ENCODE measurements at regions not wholly inside any gene's neighbourhood (a gene's known extent, or its start where the extent isn't known, plus 50 kb on each side); places are given as distances from the start of the nearest gene placed in this dataset.
"Not testable (repeated sequence)": the region's sequence is repeated elsewhere in the genome, so short reads cannot be mapped to it uniquely, and the experiment has no call there.

GRCh38 chr6:27816906-27817305 lies 95.3 kb downstream of the OR2B2 start:
- TF ChIP-seq JUND (IDR thresholded peaks at IDR 0.05; ENCODE audit: low read depth): no peak
- no peak for DNase-seq (ENCODE audit: low read depth in 1 of 2, low spot score in 1 of 2)
- in situ Hi-C loops (cut with HindIII; ENCODE audit: low pct_unique_long_range_greater_than_20kb, low sequenced_read_pairs): no loop called here

GRCh38 chr6:27814665-27815424 lies 97.4 kb downstream of the OR2B2 start:
- no peak for TF ChIP-seq JUND (IDR thresholded peaks at IDR 0.05; ENCODE audit: low read depth)
- in situ Hi-C loops (cut with HindIII; ENCODE audit: low pct_unique_long_range_greater_than_20kb, low sequenced_read_pairs): no loop called here

GRCh38 chr6:27814415-27814664 lies 97.9 kb downstream of the OR2B2 start:
- in situ Hi-C loops (cut with HindIII; ENCODE audit: low pct_unique_long_range_greater_than_20kb, low sequenced_read_pairs); DNase-seq (ENCODE audit: low read depth in 1 of 2, low spot score in 1 of 2): not testable (repeated sequence)

More at GRCh38 chr6:27814665-27815424, 97.4 kb downstream of the OR2B2 start:
- peak in 1 of 2 experiments; percentile 98 for DNase-seq (ENCODE audit: low read depth in 1 of 2, low spot score in 1 of 2)

- in situ Hi-C loops (cut with HindIII; ENCODE audit: low pct_unique_long_range_greater_than_20kb, low sequenced_read_pairs): no loop called here
- DNase-seq (ENCODE audit: low read depth in 1 of 2, low spot score in 1 of 2): no peak
- no peak for TF ChIP-seq JUND (IDR thresholded peaks at IDR 0.05; ENCODE audit: low read depth)
These were observed 99.2 kb downstream of the OR2B2 start for GRCh38 chr6:27812805-27813492.

GRCh38 chr6:27812078-27812804 lies 100.0 kb downstream of the OR2B2 start:
- no peak for DNase-seq (ENCODE audit: low read depth in 1 of 2, low spot score in 1 of 2)
- TF ChIP-seq JUND (IDR thresholded peaks at IDR 0.05; ENCODE audit: low read depth): no peak
- in situ Hi-C loops (cut with HindIII; ENCODE audit: low pct_unique_long_range_greater_than_20kb, low sequenced_read_pairs): no loop called here

- no peak for DNase-seq (ENCODE audit: low read depth in 1 of 2, low spot score in 1 of 2)
- in situ Hi-C loops (cut with HindIII; ENCODE audit: low pct_unique_long_range_greater_than_20kb, low sequenced_read_pairs): no loop called here
- TF ChIP-seq JUND (IDR thresholded peaks at IDR 0.05; ENCODE audit: low read depth): no peak
These were observed 100.8 kb downstream of the OR2B2 start for GRCh38 chr6:27811451-27811772.

- no peak for TF ChIP-seq JUND (IDR thresholded peaks at IDR 0.05; ENCODE audit: low read depth)
- in situ Hi-C loops (cut with HindIII; ENCODE audit: low pct_unique_long_range_greater_than_20kb, low sequenced_read_pairs): no loop called here
- peak in 1 of 2 experiments; percentile 12 for DNase-seq (ENCODE audit: low read depth in 1 of 2, low spot score in 1 of 2)
These were observed 101.3 kb downstream of the OR2B2 start for GRCh38 chr6:27810768-27811450.

GRCh38 chr6:27809939-27810767 lies 102.0 kb downstream of the OR2B2 start:
- DNase-seq (ENCODE audit: low read depth in 1 of 2, low spot score in 1 of 2): peak; percentile 89 to 98
- TF ChIP-seq JUND (IDR thresholded peaks at IDR 0.05; ENCODE audit: low read depth): no peak

GRCh38 chr6:27809067-27809938 lies 102.9 kb downstream of the OR2B2 start:
- no peak for DNase-seq (ENCODE audit: low read depth in 1 of 2, low spot score in 1 of 2)
- in situ Hi-C loops (cut with HindIII; ENCODE audit: low pct_unique_long_range_greater_than_20kb, low sequenced_read_pairs): no loop called here

More at GRCh38 chr6:27809939-27810767, 102.0 kb downstream of the OR2B2 start:
- in situ Hi-C loops (cut with HindIII; ENCODE audit: low pct_unique_long_range_greater_than_20kb, low sequenced_read_pairs): no loop called here

GRCh38 chr6:27808242-27809066 lies 103.7 kb downstream of the OR2B2 start:
- peak in 1 of 2 experiments; percentile 58 for DNase-seq (ENCODE audit: low read depth in 1 of 2, low spot score in 1 of 2)
- in situ Hi-C loops (cut with HindIII; ENCODE audit: low pct_unique_long_range_greater_than_20kb, low sequenced_read_pairs): not testable (repeated sequence)

More at GRCh38 chr6:27809067-27809938, 102.9 kb downstream of the OR2B2 start:
- no peak for TF ChIP-seq JUND (IDR thresholded peaks at IDR 0.05; ENCODE audit: low read depth)

GRCh38 chr6:27807441-27808241 lies 104.6 kb downstream of the OR2B2 start:
- peak; percentile 91 to 99 for DNase-seq (ENCODE audit: low read depth in 1 of 2, low spot score in 1 of 2)
- in situ Hi-C loops (cut with HindIII; ENCODE audit: low pct_unique_long_range_greater_than_20kb, low sequenced_read_pairs): not testable (repeated sequence)
